NOMO-1 treated with DMSO at 0.1 percent for 48 hours (cell line): ENCODE measurements at regions not wholly inside any gene's neighbourhood (a gene's known extent, or its start where the extent isn't known, plus 50 kb on each side); places are given as distances from the start of the nearest gene placed in this dataset.
"Not testable (repeated sequence)": the region's sequence is repeated elsewhere in the genome, so short reads cannot be mapped to it uniquely, and the experiment has no call there.

Source experiments
- DNase-seq: peaks from one replicate; lab custom pipeline; 2025; ENCODE audit not compliant: unreplicated experiment; lab: John Stamatoyannopoulos, UW

DNA sequence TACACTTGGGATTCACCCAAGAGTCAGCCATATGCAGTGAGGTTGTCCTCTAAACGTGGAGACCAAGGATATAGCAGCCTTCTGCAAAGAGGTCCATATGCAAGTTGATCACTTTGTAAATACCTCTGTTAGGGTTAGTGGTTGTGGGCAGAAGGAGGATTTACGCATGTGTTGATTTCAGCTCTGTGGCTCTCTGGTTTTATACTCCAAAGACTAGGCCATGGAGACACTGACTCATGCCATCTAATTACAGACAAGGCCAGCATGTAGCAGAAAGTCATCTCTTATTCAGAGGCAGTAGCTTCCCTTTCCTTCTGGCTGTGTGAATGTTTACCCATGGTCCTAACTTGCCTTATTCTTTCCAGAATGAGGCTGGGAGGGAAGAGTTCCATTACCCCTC is 140.9 kb upstream of the GOLGA6L4 start:
- DNase-seq = not testable (repeated sequence)

DNA sequence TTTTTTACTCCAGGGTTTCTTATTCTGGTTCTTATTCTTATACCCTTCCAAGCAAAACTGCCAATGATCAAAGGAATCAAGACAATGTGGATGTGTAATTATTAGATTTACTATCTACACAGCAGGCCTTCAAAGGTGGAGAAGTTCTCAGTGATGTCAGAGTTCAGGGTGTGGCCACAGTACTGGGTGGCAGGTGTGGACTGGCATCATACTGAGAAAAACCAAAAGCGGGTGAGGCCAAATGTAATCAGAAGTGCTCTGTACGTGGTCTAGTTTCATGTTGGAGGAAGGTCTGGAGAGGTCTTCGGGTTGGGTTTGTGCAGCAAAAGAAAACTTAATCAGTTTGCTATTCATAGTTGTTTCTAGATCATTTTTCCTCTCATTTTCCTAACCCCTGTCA is 138.5 kb upstream of the GOLGA6L4 start:
- DNase-seq = not testable (repeated sequence)

GRCh38 chr15:84098604-84099003 is 137.0 kb upstream of the GOLGA6L4 start:
- no peak for DNase-seq

DNA sequence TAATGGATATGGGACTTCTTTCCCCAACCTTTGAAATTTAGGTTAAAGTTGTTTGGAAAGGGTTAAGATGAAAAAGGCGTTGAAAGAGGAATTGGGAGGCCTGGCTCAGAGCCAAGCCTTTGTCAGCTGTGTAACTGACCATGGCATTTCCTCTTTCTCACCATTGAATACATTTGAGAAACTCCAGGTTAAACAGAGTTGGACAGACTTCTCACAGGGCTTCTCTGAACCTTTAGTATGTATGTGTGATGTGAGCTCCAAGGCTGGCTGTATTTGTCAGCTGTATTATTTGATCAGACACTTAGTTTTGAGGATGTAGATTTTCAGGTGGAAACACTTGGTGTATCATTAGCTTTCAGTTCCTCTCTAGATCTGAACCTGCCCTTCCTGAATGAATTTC is 136.4 kb upstream of the GOLGA6L4 start:
- peak; percentile 67 for DNase-seq

DNA sequence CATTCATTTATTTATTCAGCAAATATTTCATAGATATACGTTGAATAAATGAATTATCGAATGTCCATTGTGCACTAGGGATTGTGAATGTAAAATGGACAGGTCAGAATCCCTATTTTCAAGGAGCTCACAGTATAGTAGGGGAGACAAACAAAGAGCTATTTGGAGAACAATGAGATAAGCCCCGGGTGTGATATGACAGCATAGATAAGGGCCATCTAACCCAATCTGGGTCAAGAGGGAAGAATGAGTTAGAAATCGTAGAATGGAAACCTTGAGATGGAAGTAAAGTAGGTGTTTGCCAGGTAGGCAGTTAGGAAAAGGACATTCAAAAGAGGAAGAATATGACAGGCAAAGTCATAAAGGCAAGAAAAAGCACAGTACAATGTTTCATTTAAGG is 132.2 kb upstream of the GOLGA6L4 start:
- DNase-seq = no peak

DNA sequence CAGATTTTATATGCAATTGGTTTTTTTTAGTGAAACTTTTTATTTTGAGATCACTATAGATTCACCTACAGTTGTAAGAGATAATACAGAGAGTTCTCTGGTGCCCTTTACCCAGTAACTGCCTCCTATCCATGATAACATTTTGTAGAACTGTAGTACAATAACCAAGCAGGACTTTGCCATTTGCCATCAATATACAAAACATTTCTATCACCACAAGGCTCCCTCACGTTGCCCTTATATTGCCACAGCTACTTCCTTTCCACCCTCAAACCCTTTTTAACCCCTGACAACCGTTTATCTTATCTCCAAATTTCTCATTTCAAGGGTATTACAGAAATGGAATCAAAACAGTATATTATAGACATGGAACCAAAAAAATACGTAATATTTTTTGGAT is 130.7 kb upstream of the GOLGA6L4 start:
- DNase-seq = no peak

GRCh38 chr15:84108728-84109127 is 126.8 kb upstream of the GOLGA6L4 start:
- DNase-seq = no peak

DNA sequence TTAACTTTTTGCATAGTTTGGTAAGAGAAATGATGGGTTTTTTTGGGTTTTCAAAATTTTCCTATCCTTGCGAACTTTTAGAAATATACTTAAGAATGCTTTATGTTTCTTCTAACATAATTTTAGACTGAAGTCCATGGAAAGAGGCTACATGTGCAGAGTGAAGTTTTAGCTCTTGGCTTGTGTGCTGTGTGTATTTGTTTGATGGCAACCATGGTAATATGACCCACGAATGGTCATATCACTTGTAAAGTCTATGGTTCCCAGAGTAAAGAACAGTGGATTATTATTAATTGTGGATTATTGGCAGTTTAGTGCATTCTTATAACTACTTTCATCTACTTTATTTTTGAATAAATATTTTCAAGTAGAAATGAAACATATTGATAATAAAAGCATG is 124.0 kb upstream of the GOLGA6L4 start:
- DNase-seq = no peak

- DNase-seq = no peak
Observed at GRCh38 chr15:84112025-84112424, 123.5 kb upstream of the GOLGA6L4 start.

GRCh38 chr15:84113919-84114318 is 121.7 kb upstream of the GOLGA6L4 start:
- DNase-seq = no peak

- not testable (repeated sequence) for DNase-seq
Observed at GRCh38 chr15:84114680-84115079, 120.9 kb upstream of the GOLGA6L4 start.

DNA sequence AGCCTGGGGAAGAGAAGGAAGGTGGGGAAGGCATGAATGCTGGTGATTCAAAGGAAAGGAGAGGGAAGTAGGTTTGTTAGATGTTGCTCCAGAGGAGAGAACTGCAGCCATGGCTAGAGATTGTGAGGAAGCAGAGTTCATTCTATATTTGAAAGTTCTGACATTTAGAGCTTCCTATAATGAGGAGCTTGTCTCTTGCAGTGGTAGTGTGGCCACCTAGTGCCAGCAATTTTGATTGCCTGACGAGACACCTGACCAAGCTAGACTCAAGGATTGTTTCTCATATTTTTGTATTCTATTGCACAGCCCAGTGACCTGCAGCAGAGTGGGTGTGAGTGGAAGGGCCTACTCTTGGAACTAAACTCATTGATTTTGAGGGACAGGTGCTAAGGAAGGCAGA is 116.2 kb upstream of the GOLGA6L4 start:
- DNase-seq = peak; percentile 14

GRCh38 chr15:84120903-84121302 is 114.7 kb upstream of the GOLGA6L4 start:
- not testable (repeated sequence) for DNase-seq

- DNase-seq = not testable (repeated sequence)
Observed at GRCh38 chr15:84128706-84129105, 106.9 kb upstream of the GOLGA6L4 start.

DNA sequence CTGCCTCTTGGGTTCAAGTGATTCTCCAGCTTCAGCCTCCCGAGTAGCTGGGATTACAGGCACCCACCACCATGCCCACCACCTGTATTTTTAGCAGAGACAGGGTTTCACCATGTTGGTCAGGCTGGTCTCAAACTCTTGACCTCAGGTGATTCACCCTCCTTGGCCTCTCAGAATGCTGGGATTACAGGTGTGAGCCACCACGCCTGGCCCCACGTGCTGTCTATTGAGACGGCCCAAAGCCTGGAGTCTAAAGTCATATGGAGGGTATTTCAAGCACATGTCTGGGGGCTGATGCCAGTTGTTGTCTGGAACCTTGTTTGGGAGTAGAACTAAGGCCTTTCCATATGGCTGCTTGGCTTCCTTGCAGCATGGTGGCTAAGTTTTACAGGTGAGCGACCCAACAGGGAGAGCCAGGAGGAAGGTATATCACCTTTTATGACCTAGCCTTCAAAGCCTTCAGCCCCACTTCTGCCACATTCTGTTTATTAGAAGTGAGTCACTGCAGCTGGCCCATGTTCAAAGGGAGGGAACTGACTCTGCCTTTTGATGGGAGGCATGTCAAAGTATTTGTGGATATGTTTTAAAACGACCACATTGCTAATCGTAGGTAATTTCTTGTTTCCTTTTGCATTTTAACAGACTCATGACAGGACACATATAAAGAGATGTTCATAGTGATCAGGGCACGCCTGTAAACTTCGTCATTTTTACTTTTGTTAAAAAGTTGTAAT is 105.3 kb upstream of the GOLGA6L4 start:
- not testable (repeated sequence) for DNase-seq

DNA sequence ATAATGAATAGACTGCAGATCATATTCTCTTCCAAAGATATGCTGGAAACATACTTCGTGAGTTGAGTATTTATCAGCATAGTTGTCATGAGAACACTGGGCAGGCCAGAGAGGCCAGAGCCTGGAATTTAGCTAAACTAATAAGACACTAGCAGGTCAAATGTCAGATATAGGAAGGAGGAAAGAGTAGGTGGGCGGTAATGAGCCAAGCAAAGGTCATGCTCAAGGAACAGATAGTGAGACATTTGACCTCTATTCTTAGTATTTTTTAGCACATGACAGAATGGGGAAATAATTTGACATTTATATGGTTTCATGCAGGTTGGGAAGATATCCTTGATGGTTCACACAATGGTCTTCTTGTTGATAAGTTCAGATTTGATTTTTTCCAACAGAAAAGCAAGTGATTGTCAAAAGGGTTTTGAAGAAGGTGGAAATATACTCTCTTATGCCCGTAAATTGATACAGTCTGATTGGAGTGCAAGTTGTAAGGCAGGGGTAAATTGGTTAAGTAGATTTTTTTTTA is 99.6 kb upstream of the GOLGA6L4 start:
- not testable (repeated sequence) for DNase-seq

DNA sequence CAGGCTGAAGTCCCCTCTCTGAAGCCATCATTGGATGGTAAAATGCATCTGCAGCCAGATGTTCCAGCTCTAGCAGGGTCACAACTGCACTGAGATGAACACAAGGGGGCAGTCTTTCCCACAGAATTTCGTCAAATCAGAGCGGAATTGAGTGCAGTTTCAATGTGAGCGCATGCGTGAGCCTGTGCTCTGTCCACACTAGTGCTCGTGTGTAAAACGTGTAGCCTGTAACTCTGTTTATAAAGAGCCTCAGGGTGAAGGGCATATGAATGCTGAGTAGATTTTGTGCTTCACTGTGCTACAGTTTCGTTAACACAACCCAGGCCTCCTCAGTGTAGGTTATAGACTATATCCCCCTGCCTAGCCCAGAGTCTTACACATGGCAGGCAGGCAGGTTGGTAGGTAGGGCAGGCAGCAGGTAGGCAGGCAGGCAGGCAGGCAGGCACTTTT is 92.7 kb upstream of the GOLGA6L4 start:
- peak; percentile 64 for DNase-seq

GRCh38 chr15:84143753-84144314 is 91.7 kb upstream of the GOLGA6L4 start:
- DNase-seq = no peak

DNA sequence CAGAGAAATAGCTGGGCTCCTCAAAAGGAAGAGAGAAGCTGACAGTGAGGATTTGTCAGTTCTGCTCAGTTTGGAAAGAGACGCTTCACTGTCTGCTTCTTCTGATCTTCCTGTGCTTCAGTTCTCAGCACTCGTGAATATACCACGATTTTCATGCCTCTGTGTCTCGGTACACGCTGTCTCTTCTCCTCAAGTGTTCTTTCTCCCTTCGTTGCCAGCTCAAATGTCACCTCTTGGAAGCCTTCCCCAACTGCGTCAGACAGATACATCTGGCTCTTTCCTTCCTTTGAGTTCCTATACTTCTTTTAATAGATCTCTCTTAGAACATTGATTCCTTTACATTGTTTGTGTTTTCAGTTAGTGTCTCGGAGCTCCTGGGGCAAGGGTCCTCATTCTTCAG is 90.6 kb upstream of the GOLGA6L4 start:
- DNase-seq = not testable (repeated sequence)

DNA sequence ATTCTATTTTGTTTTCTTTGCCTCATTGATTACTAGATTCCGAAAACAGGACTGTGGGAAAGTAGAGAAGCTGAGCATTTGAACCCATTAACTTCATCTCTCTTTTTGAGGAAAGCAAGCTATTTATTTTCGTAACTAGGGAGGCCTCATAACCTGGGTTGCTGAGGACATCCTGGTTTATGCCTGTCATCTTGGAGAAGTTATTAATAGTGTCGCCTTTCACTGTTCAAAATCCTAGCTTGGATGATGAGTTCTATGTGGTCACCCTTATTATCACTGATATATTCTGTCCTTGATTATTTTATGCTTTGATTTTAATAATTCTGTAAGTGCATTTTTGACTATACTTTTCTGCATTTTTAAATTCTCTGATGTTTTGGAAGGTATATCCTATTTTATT is 89.3 kb upstream of the GOLGA6L4 start:
- DNase-seq = not testable (repeated sequence)

DNA sequence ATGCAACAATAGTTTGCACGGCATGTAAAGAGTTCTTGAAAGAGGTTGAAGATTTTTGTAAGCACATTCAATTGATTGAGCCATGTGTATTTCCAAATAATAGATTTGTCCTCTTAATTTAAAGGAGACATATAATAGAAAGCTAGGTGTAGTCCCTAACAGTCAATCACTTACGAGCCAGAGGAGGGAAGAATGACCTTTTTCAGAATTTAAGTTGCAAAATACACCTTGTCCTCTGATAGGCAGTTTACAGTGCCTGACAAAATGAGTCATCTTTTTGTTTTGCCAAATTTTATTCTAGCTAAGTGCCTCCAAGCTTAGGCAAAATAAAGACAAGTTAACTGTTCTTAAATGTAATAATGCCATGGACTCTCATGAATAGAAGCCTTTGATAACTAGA is 88.3 kb upstream of the GOLGA6L4 start:
- DNase-seq = not testable (repeated sequence)

GRCh38 chr15:84151205-84151931 is 84.2 kb upstream of the GOLGA6L4 start:
- no peak for DNase-seq
